Body of pancreas (tissue), 4 donors: ENCODE measurements at regions not wholly inside any gene's neighbourhood (a gene's known extent, or its start where the extent isn't known, plus 50 kb on each side); places are given as distances from the start of the nearest gene placed in this dataset.

Experiments used
- ATAC-seq: fragments of 150-250 bp; one replicate; pipeline ENCODE4 v1.9.1; 2016
- DNase-seq, 4 donors: peaks; one replicate each; pipeline ENCODE4 v3.0.0-alpha.2; 2019
- H3K27ac ChIP-seq, 4 donors: fragments of 200-600 bp; sonication (generic); 1 replicate in 3 of 4; 2 replicates in 1 of 4; pipeline versions ENCODE4 v1.5.1 to v1.6.1; 2016 to 2019; ENCODE audit warnings: mild to moderate bottlenecking in 1 of 4, mixed read lengths in 1 of 4, moderate library complexity in 1 of 4
- H3K27me3 ChIP-seq, 2 donors: fragments of 200-600 bp; sonication (generic); one replicate each; pipeline ENCODE4 v1.6.0; 2016; ENCODE audit warnings: mild to moderate bottlenecking in 1 of 2
- H3K36me3 ChIP-seq, 2 donors: fragments of 200-600 bp; sonication (generic); replicated peaks in 1 of 2; 2 replicates each; pipeline ENCODE4 v1.5.1; 2016; ENCODE audit warnings: low read depth in 2 of 2; ENCODE audit not compliant: insufficient read depth in 1 of 2
- H3K4me1 ChIP-seq: fragments of 200-600 bp; sonication (generic); one replicate; pipeline ENCODE4 v1.6.0; 2016
- H3K4me3 ChIP-seq, 2 donors: fragments of 200-600 bp; sonication (generic); 1 replicate in 1 of 2; 2 replicates in 1 of 2; pipeline ENCODE4 v1.5.1; 2016 to 2019
- H3K9me3 ChIP-seq, 3 donors: fragments of 200-600 bp; sonication (generic); 1 replicate in 2 of 3; 2 replicates in 1 of 3; pipeline ENCODE4 v1.5.1; 2016
- POLR2A ChIP-seq, 3 donors: fragments of 450-650 bp; IDR thresholded peaks; one replicate each; pipeline ENCODE4 v1.6.1; 2016; ENCODE audit warnings: antibody characterized with exemption in 3 of 3, mild to moderate bottlenecking in 2 of 3
- WGBS, 2 donors: methylation state at CpG; one replicate each; pipeline ENCODE4 v1.1.5; 2017; 5-methylcytosine and 5-hydroxymethylcytosine counted together
- intact Hi-C: fragments of 100-400 bp; cut with DNase I; formaldehyde crosslinking; loops from one replicate; pipeline ENCODE4 v1.15.1; 2023
- TF ChIP-seq, protein P1 (sequence below), 7 experiments: fragments of 450-650 bp in 4 of 7; fragments of 200-600 bp in 3 of 7; sonication (generic) in 3 of 7; IDR thresholded peaks; one replicate each; pipeline ENCODE4 v1.5.1; 2016 to 2019; ENCODE audit warnings: antibody characterized with exemption in 7 of 7

DNA sequence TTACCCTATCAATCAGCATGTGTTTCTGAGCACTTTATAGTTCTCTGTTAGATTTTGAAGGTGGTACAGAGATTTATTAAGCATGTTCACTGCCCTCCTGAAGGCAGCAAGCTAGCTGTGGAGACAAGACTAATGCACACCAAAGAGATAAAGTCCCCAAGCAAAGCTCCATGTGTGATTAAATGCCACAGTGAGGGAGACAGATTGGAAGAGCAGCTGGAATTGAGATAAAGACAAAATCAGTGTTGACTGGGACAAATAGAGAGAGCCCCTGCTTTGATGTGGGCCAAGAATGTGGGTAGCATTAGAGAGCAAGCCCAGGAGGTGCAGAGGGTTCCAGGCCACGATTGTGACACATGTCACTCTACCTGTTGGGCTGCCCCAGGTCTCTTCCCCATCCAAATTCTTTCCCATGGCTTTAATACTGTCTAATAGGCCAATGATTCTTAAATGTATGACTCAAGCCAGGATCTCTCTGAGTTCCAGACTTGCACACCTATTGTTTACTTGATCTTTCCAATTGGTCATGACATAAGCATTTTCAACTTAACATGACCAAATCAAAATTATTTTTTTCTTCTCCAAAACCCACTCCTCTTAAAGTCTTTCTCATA lies 60.1 kb upstream of the ZC3H12C start:
- 62 to 93% methylated on average over 1 of the region's 1 CpG for WGBS, 2 donors
- ATAC-seq (no peak), DNase-seq (no peak)
- Histone ChIP-seq H3K9me3 (no peaks in the 10 kb centered on the region), H3K4me3 (no peak overlapping the region), H3K27me3 (no peaks in the 10 kb centered on the region), H3K27ac (no peak overlapping the region), H3K4me1 (no peaks in the 10 kb centered on the region), H3K36me3 (no peaks in the 10 kb centered on the region)
- TF ChIP-seq, protein P1, sequence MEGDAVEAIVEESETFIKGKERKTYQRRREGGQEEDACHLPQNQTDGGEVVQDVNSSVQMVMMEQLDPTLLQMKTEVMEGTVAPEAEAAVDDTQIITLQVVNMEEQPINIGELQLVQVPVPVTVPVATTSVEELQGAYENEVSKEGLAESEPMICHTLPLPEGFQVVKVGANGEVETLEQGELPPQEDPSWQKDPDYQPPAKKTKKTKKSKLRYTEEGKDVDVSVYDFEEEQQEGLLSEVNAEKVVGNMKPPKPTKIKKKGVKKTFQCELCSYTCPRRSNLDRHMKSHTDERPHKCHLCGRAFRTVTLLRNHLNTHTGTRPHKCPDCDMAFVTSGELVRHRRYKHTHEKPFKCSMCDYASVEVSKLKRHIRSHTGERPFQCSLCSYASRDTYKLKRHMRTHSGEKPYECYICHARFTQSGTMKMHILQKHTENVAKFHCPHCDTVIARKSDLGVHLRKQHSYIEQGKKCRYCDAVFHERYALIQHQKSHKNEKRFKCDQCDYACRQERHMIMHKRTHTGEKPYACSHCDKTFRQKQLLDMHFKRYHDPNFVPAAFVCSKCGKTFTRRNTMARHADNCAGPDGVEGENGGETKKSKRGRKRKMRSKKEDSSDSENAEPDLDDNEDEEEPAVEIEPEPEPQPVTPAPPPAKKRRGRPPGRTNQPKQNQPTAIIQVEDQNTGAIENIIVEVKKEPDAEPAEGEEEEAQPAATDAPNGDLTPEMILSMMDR (IDR thresholded peaks at IDR 0.05), result no peak
- no peak for TF ChIP-seq POLR2A (IDR thresholded peaks at IDR 0.05)
- intact Hi-C loops, result no loop called here

DNA sequence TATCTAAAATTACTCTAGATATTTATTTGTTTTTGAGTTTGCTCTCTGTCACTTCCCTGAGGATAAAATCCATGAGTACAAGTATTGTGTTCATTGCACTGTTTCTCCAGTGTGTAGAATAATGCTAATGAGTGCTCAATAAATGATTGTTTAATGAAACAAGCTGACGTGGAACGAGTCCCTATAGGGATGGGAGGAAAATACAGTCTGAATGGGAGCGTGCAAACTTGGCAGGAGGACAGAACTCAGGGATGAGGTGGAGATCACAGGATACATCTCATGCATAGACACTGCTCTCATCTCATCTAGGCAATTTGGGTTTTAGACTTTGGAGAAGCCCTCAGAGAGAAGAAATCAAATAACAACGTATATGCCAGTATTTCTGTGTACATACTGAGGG lies 58.4 kb upstream of the ZC3H12C start:
- intact Hi-C loops, result no loop called here

DNA sequence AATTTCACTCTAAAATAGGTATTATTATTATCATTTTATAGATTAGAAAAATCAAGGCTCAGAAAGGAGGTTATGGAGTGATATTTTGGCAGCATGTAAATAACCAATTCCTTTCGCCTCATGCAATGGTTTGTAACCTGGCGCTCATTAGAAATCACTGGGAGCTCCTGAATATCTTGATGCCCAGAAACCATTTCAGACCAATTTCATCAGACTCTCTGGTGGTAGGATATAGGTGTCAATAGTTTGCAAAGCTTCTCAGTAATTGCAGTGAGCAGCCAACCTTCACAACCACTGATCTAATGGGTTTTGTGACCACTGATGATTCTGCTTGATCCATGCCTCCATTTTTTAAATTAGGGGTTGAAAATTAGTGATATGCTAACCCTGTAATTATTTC lies 57.8 kb upstream of the ZC3H12C start:
- intact Hi-C loops, result no loop called here
- ATAC-seq, result no peak
- no peak for TF ChIP-seq POLR2A (IDR thresholded peaks at IDR 0.05)
- TF ChIP-seq, protein P1 (IDR thresholded peaks at IDR 0.05), result no peak
- Histone ChIP-seq H3K27ac (no peak overlapping the region), H3K27me3 (no peaks in the 10 kb centered on the region), H3K36me3 (no peaks in the 10 kb centered on the region), H3K4me3 (no peak overlapping the region), H3K4me1 (no peaks in the 10 kb centered on the region), H3K9me3 (no peaks in the 10 kb centered on the region)
- WGBS, 2 donors, result 48 to 72% methylated on average over 2 of the region's 2 CpGs
- no peak for DNase-seq

More for the DNA sequence above, 58.4 kb upstream of the ZC3H12C start:
- Histone ChIP-seq H3K36me3 (no peaks in the 10 kb centered on the region), H3K4me3 (no peak overlapping the region), H3K4me1 (no peaks in the 10 kb centered on the region), H3K27ac (no peak overlapping the region), H3K27me3 (no peaks in the 10 kb centered on the region), H3K9me3 (no peaks in the 10 kb centered on the region)
- no peak for TF ChIP-seq POLR2A (IDR thresholded peaks at IDR 0.05)
- TF ChIP-seq, protein P1 (IDR thresholded peaks at IDR 0.05), result no peak
- 52 to 55% methylated on average over 4 of the region's 4 CpGs for WGBS, 2 donors
- ATAC-seq (no peak), DNase-seq (no peak)

DNA sequence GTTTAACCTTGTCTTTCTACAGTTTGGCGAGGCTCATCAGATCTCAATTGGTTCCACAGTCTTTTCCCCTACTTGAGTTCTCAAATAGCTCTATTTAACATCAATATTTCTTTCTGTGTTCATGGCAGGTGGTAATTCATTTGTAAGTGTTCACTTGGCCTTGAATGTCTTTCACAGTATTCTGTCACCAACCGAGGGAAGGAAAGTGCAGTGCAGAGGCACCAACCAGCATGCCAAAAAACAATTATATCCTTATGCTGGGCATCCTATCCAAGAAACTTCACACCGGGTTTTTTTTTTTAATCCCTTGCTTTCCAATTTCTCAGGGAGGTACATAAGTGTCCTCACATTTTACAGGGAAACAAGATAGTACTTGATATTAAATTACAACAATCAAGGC lies 55.0 kb upstream of the ZC3H12C start:
- ATAC-seq (no peak), DNase-seq (no peak)
- H3K4me1 ChIP-seq, result no peaks in the 10 kb centered on the region
- no peak overlapping the region for H3K27ac ChIP-seq
- WGBS, 2 donors, result 57 to 63% methylated on average over 3 of the region's 3 CpGs
- no peaks in the 10 kb centered on the region for H3K27me3 ChIP-seq
- intact Hi-C loops, result no loop called here
- H3K9me3 ChIP-seq, result no peaks in the 10 kb centered on the region
- no peak overlapping the region for H3K4me3 ChIP-seq
- TF ChIP-seq, protein P1 (IDR thresholded peaks at IDR 0.05), result no peak
- TF ChIP-seq POLR2A (IDR thresholded peaks at IDR 0.05), result no peak
- H3K36me3 ChIP-seq, result no peaks in the 10 kb centered on the region
